Fibroblast of lung (primary cell): ENCODE measurements at regions not wholly inside any gene's neighbourhood (a gene's known extent, or its start where the extent isn't known, plus 50 kb on each side); places are given as distances from the start of the nearest gene placed in this dataset.

Experiments used
- EZH2 ChIP-seq: IDR thresholded peaks from 2 replicates; pipeline ENCODE4 v1.5.1; 2012; ENCODE audit warnings: low read length, control low read depth, mild to moderate bottlenecking; ENCODE audit errors: missing control alignments
- TF ChIP-seq, protein P1 (sequence below), 2 donors: IDR thresholded peaks in 1 of 2; conservative IDR thresholded peaks in 1 of 2; 1 replicate in 1 of 2; 2 replicates in 1 of 2; pipeline ENCODE4 v1.5.1; 2011 to 2012; ENCODE audit warnings: low read length in 2 of 2, control low read depth in 1 of 2, inconsistent platforms in 1 of 2, low read depth in 1 of 2, mild to moderate bottlenecking in 1 of 2

DNA sequence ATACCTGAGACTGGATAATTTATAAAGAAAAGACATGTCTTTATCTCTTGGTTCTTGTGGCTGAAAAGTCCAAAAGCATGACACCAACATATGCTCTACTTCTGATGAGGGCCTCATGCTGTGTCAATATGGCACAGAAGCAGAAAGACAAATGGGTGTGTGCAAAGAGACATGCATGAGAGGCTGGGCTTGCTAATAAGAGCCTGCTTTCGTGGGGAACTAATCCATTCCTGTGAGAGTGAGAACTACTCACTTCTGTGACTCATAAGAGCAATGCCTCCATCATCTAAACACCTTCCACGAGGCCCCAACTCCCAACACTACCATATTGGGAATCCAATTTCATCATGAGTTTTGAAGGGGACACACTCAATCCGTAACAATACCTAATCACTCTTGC is 340.0 kb upstream of the DUSP10 start:
- TF ChIP-seq, protein P1, sequence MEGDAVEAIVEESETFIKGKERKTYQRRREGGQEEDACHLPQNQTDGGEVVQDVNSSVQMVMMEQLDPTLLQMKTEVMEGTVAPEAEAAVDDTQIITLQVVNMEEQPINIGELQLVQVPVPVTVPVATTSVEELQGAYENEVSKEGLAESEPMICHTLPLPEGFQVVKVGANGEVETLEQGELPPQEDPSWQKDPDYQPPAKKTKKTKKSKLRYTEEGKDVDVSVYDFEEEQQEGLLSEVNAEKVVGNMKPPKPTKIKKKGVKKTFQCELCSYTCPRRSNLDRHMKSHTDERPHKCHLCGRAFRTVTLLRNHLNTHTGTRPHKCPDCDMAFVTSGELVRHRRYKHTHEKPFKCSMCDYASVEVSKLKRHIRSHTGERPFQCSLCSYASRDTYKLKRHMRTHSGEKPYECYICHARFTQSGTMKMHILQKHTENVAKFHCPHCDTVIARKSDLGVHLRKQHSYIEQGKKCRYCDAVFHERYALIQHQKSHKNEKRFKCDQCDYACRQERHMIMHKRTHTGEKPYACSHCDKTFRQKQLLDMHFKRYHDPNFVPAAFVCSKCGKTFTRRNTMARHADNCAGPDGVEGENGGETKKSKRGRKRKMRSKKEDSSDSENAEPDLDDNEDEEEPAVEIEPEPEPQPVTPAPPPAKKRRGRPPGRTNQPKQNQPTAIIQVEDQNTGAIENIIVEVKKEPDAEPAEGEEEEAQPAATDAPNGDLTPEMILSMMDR (conservative IDR thresholded peaks at IDR 0.05 in 1 of 2, IDR thresholded peaks at IDR 0.05 in 1 of 2; ENCODE audit: low read depth in 1 of 2, low read length in 2 of 2): no peak
- no peak for TF ChIP-seq EZH2
